Left renal pelvis (tissue), 4 donors: ENCODE measurements at regions not wholly inside any gene's neighbourhood (a gene's known extent, or its start where the extent isn't known, plus 50 kb on each side); places are given as distances from the start of the nearest gene placed in this dataset.
"Not testable (repeated sequence)": the region's sequence is repeated elsewhere in the genome, so short reads cannot be mapped to it uniquely, and the experiment has no call there.

Source experiments
- DNase-seq, 4 donors: peaks; one replicate each; pipeline ENCODE4 v3.0.0-alpha.2; 2013; ENCODE audit warnings: low read depth in 4 of 4, low spot score in 3 of 4

DNA sequence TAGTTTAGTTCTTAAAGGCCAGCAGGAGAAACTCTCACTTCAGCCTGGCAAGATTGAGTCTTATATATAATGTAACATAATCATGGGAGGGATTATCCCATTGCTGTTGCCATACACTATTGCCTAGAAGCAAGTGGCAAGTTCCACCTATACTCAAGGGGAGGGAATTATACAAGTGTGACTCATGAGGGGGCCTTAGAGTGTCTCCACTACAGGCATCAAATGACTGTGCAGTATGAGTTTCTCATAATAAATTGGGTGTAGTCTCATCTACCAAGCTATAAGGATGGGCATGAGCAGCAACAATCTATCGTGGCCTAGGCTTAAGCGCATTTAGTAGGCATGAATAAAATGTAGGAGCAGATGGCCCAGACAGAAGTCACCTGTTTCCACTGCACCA, 89.1 kb upstream of the C1GALT1C1 start:
- DNase-seq, result no peak

GRCh38 chrX:120702337-120702736, 72.5 kb upstream of the C1GALT1C1 start:
- DNase-seq, result not testable (repeated sequence)

DNA sequence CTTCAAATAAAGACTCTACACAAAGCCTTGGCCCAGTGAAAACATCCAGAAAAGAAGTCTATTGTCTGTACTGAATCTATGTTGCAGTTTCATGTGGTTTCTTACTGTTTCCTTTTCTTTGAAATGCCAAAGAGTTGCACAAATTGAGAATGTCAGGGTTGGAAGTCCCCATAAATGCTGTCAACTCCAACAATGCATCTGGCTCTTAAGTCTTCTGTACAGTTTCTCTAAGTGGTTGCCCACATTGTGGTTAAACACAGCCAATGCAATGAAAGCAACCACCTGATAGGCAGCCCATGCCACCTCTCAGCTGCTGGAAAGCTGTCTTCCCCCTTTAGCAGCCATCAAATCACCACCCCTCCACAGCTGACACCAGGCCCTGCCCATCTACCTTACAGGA, 67.2 kb upstream of the C1GALT1C1 start:
- DNase-seq, result no peak

DNA sequence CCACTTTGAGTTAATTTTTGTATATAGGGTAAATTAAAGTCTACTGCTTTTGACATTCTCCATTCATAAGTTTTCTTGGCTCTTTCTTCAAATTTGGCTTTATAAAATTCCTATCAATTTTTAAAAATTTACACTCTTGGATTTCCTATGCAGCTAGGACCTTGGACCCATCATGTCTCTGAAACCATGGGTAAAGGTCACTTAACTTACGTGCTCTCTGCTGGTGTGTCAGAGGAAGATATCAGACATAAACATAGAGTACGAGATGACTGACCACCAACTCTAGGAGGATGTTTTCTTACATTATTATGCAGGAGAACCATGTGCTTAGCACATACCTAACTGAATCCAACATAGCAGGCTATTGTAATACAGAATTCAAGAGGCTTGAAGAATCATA, 62.5 kb upstream of the C1GALT1C1 start:
- DNase-seq, result no peak

DNA sequence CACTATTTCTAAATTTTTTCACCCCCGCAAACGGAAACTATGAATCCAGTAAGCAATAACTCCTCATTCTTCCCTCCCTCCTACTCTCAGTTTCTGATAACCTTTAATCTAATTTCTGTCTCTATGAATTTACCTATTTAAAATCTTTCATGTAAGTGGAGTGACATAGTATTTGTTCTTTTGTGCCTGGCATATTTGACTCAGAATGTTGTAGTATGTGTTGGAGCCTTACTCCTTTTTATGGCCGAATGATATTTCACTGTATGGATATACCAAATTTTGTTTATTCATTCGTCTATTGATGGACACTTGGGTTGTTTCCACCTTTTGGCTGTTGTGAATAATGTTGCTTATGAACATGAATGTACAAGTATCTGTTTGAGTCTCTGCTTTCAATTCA, 61.1 kb upstream of the C1GALT1C1 start:
- DNase-seq, result no peak

- no peak for DNase-seq
Observed at GRCh38 chrX:120690344-120690743, 60.5 kb upstream of the C1GALT1C1 start.

- DNase-seq, result no peak
Observed at GRCh38 chrX:120680090-120680489, 50.2 kb upstream of the C1GALT1C1 start.
